ENCODE measurements at regions not wholly inside any gene's neighbourhood (a gene's known extent, or its start where the extent isn't known, plus 50 kb on each side); places are given as distances from the start of the nearest gene placed in this dataset.

GRCh38 chr13:80483157-80483556, 142.2 kb upstream of the SPRY2 start:
- in situ Hi-C loops (cut with MboI; ENCODE audit: low pct_unique_long_range_greater_than_20kb, low sequenced_read_pairs, unreplicated experiment) = no loop called here
- TF ChIP-seq, protein P1, sequence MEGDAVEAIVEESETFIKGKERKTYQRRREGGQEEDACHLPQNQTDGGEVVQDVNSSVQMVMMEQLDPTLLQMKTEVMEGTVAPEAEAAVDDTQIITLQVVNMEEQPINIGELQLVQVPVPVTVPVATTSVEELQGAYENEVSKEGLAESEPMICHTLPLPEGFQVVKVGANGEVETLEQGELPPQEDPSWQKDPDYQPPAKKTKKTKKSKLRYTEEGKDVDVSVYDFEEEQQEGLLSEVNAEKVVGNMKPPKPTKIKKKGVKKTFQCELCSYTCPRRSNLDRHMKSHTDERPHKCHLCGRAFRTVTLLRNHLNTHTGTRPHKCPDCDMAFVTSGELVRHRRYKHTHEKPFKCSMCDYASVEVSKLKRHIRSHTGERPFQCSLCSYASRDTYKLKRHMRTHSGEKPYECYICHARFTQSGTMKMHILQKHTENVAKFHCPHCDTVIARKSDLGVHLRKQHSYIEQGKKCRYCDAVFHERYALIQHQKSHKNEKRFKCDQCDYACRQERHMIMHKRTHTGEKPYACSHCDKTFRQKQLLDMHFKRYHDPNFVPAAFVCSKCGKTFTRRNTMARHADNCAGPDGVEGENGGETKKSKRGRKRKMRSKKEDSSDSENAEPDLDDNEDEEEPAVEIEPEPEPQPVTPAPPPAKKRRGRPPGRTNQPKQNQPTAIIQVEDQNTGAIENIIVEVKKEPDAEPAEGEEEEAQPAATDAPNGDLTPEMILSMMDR (IDR thresholded peaks at IDR 0.05; ENCODE audit: extremely low read depth, insufficient read depth, missing control alignments) = no peak
- DNase-seq (ENCODE audit: low spot score) = no peak

DNA sequence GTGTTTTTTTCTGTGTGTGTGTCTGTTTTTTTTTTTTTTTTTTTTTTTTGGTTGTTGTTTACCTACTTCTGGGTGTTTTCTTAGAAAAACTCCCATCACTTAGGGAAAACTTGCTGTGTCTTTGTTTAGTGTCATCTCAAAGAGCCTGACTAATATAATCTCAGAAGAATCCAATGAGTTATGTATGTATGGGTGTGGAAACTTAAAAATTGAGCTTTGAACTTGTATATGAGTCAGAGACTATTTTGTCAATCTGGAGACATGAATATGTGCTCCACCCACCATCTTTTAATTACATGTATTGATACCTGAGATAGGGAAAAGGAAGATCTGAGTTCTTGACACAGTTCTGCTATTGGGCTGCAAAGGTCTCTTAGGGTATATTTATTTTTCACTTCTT, 140.7 kb upstream of the SPRY2 start:
- no peak for DNase-seq (ENCODE audit: low spot score)
- TF ChIP-seq, protein P1 (IDR thresholded peaks at IDR 0.05; ENCODE audit: extremely low read depth, insufficient read depth, missing control alignments) = no peak
- in situ Hi-C loops (cut with MboI; ENCODE audit: low pct_unique_long_range_greater_than_20kb, low sequenced_read_pairs, unreplicated experiment) = no loop called here

GRCh38 chr13:80477661-80478443, 136.9 kb upstream of the SPRY2 start:
- DNase-seq (ENCODE audit: low spot score) = no peak
- in situ Hi-C loops (cut with MboI; ENCODE audit: low pct_unique_long_range_greater_than_20kb, low sequenced_read_pairs, unreplicated experiment) = no loop called here
- TF ChIP-seq, protein P1 (IDR thresholded peaks at IDR 0.05; ENCODE audit: extremely low read depth, insufficient read depth, missing control alignments) = no peak

- in situ Hi-C loops (cut with MboI; ENCODE audit: low pct_unique_long_range_greater_than_20kb, low sequenced_read_pairs, unreplicated experiment) = no loop called here
- TF ChIP-seq, protein P1 (IDR thresholded peaks at IDR 0.05; ENCODE audit: extremely low read depth, insufficient read depth, missing control alignments) = no peak
- DNase-seq (ENCODE audit: low spot score) = no peak
Observed at GRCh38 chr13:80476953-80477352, 136.0 kb upstream of the SPRY2 start.

DNA sequence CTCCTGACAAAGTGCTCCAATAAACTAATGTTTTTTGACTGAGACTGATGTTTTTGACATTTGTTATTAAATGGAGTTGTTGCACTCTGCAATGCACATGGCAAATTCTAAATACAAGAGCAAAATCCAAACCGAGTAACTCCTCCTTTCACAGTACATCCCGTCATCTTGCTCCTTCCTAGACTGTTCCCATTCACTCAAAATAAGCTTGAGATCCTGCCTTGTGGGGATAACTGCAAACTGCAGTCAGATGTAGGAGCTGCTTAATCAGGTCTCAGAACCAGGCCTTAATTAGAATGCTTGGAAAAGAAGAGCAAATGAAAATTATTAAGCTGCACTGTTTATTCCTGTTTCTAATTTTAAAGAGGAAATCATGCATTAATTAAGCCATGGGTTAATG, 134.8 kb upstream of the SPRY2 start:
- no peak for DNase-seq (ENCODE audit: low spot score)
- in situ Hi-C loops (cut with MboI; ENCODE audit: low pct_unique_long_range_greater_than_20kb, low sequenced_read_pairs, unreplicated experiment) = no loop called here
- TF ChIP-seq, protein P1 (IDR thresholded peaks at IDR 0.05; ENCODE audit: extremely low read depth, insufficient read depth, missing control alignments) = no peak

GRCh38 chr13:80473695-80474094, 132.8 kb upstream of the SPRY2 start:
- in situ Hi-C loops (cut with MboI; ENCODE audit: low pct_unique_long_range_greater_than_20kb, low sequenced_read_pairs, unreplicated experiment) = no loop called here
- no peak for DNase-seq (ENCODE audit: low spot score)

More at GRCh38 chr13:80473695-80474094, 132.8 kb upstream of the SPRY2 start:
- TF ChIP-seq, protein P1 (IDR thresholded peaks at IDR 0.05; ENCODE audit: extremely low read depth, insufficient read depth, missing control alignments) = no peak
